ENCODE measurements at regions not wholly inside any gene's neighbourhood (a gene's known extent, or its start where the extent isn't known, plus 50 kb on each side); places are given as distances from the start of the nearest gene placed in this dataset.

DNA sequence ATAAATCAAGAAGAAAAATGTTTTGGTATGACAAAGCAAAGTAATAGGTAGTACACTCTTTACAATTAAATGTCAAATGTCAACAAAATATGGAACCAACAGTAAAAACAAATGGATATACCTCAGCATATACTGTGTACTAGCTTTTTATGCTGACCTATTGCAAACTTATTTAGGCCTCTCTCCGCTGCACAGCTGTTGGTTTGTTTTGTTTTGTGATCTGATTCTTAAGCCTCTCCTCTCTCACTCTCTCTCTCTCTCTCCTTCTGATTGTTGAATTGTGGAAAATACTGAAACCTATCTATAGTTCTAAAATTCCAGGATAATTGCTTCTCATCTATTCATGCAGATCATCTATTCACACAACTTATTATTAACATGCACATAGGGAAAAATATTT is 154.9 kb upstream of the ARHGAP28 start:
- Histone ChIP-seq H2AFZ (ENCODE audit: low read length) (no peak overlapping the region), H3K27me3 (ENCODE audit: insufficient read depth, low read length) (no peaks in the 10 kb centered on the region), H3K9me3 (ENCODE audit: low read depth, low read length) (no peaks in the 10 kb centered on the region), H3K4me1 (ENCODE audit: insufficient read depth, low read length) (no peaks in the 10 kb centered on the region), H3K4me2 (ENCODE audit: insufficient read depth, low read length) (no peak overlapping the region), H3K79me2 (ENCODE audit: insufficient read depth, low read length) (no peaks in the 10 kb centered on the region), H3K36me3 (ENCODE audit: insufficient read depth, low read length) (no peaks in the 10 kb centered on the region), H4K20me1 (ENCODE audit: insufficient read depth, low read length) (no peaks in the 10 kb centered on the region), H3K27ac (ENCODE audit: low read depth, low read length) (no peak overlapping the region), H3K4me3 (ENCODE audit: insufficient read depth, low read length) (no peak overlapping the region)
- no peak for DNase-seq (ENCODE audit: insufficient read length, low spot score, missing footprints)
- no peak for TF ChIP-seq CTCF (IDR thresholded peaks at IDR 0.05; ENCODE audit: extremely low read depth, low read depth, low read length)

DNA sequence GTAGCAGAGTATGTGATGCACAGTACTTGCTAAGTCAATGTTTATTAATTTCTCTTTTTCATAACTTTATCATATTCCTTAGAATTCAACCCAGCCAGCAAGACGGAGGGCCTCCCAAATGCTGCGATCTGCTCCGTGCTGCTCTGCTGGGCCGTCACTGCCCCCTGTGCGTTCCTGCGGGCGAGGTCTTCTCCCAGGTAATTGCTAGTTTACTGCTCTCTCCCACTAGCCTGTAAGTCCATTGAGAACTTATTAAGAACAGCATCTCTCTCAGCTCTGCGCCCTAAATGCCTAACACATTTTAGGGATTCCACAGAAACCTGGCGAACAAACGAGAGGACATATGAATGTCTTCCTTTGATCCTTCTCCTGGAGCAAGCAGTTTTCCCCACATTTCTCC is 153.6 kb upstream of the ARHGAP28 start:
- no peaks in the 10 kb centered on the region for H3K9me3 ChIP-seq (ENCODE audit: low read depth, low read length)
- no peaks in the 10 kb centered on the region for H3K79me2 ChIP-seq (ENCODE audit: insufficient read depth, low read length)
- no peak overlapping the region for H3K27ac ChIP-seq (ENCODE audit: low read depth, low read length)
- no peaks in the 10 kb centered on the region for H3K27me3 ChIP-seq (ENCODE audit: insufficient read depth, low read length)
- no peak overlapping the region for H3K4me2 ChIP-seq (ENCODE audit: insufficient read depth, low read length)
- H4K20me1 ChIP-seq (ENCODE audit: insufficient read depth, low read length) = no peaks in the 10 kb centered on the region
- H3K4me3 ChIP-seq (ENCODE audit: insufficient read depth, low read length) = no peak overlapping the region
- DNase-seq (ENCODE audit: insufficient read length, low spot score, missing footprints) = no peak
- no peaks in the 10 kb centered on the region for H3K4me1 ChIP-seq (ENCODE audit: insufficient read depth, low read length)
- H3K36me3 ChIP-seq (ENCODE audit: insufficient read depth, low read length) = no peaks in the 10 kb centered on the region
- TF ChIP-seq CTCF (IDR thresholded peaks at IDR 0.05; ENCODE audit: extremely low read depth, low read depth, low read length) = no peak
- no peak overlapping the region for H2AFZ ChIP-seq (ENCODE audit: low read length)

DNA sequence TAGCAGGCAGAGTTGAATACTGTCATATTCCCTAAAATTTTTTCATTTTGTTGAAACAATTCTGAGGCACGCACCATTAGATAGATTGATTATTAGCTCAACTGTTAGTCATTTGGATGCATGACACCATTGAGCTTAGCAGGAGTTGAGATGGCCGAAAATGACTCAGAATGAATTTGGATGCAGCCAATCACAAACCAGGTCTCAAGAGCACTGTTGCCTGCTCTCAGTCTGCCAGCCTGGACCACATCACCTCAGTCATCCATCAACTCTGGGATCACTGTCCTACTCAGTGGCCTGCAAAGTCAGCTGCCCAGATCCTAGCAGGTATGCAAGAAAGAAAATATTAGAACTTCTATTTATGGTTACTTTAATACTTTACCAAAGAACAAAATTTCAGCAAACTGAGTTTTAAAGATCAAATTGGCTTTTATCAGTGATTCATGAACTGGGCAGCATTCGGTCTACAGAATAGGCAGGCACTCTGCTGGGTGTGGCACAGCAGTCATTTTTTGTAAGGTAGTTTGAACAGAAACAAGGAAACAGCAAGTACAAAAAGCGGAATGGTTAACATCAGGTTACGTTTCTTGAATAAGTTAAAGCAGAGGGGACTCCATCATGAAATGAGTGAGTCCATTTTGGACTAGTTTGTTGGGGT is 152.7 kb upstream of the ARHGAP28 start:
- H3K4me2 ChIP-seq (ENCODE audit: insufficient read depth, low read length) = no peak overlapping the region
- no peak overlapping the region for H2AFZ ChIP-seq (ENCODE audit: low read length)
- H3K36me3 ChIP-seq (ENCODE audit: insufficient read depth, low read length) = no peaks in the 10 kb centered on the region
- H3K4me3 ChIP-seq (ENCODE audit: insufficient read depth, low read length) = no peak overlapping the region
- H3K4me1 ChIP-seq (ENCODE audit: insufficient read depth, low read length) = no peaks in the 10 kb centered on the region
- H3K27me3 ChIP-seq (ENCODE audit: insufficient read depth, low read length) = no peaks in the 10 kb centered on the region
- H4K20me1 ChIP-seq (ENCODE audit: insufficient read depth, low read length) = no peaks in the 10 kb centered on the region
- H3K27ac ChIP-seq (ENCODE audit: low read depth, low read length) = no peak overlapping the region
- no peaks in the 10 kb centered on the region for H3K9me3 ChIP-seq (ENCODE audit: low read depth, low read length)
- H3K79me2 ChIP-seq (ENCODE audit: insufficient read depth, low read length) = no peaks in the 10 kb centered on the region
- TF ChIP-seq CTCF (IDR thresholded peaks at IDR 0.05; ENCODE audit: extremely low read depth, low read depth, low read length) = no peak
- DNase-seq (ENCODE audit: insufficient read length, low spot score, missing footprints) = no peak

DNA sequence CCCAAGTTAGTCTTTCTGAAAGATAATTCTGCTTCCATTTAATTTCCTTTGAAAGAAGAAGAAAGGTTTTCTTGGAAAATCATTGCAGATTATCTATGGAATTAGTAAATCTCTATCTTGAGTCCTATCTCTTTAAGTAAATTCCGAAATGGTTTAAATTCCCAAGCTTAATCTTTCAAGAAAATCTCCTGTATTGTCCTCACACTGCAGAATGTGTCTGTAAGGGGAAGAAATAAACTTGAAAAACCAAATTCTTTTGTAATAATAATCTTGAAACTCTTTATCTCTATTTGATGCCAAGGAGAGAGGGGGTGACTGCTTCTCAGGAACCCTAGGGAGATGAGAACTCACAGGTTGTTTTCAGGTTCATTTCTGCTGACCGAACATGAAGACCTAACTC is 150.8 kb upstream of the ARHGAP28 start:
- Histone ChIP-seq H3K4me3 (ENCODE audit: insufficient read depth, low read length) (no peak overlapping the region), H4K20me1 (ENCODE audit: insufficient read depth, low read length) (no peaks in the 10 kb centered on the region), H3K36me3 (ENCODE audit: insufficient read depth, low read length) (no peaks in the 10 kb centered on the region), H3K27ac (ENCODE audit: low read depth, low read length) (no peak overlapping the region), H3K4me1 (ENCODE audit: insufficient read depth, low read length) (no peaks in the 10 kb centered on the region), H3K79me2 (ENCODE audit: insufficient read depth, low read length) (no peaks in the 10 kb centered on the region), H3K27me3 (ENCODE audit: insufficient read depth, low read length) (no peaks in the 10 kb centered on the region), H3K4me2 (ENCODE audit: insufficient read depth, low read length) (no peak overlapping the region), H2AFZ (ENCODE audit: low read length) (no peak overlapping the region), H3K9me3 (ENCODE audit: low read depth, low read length) (no peaks in the 10 kb centered on the region)
- DNase-seq (ENCODE audit: insufficient read length, low spot score, missing footprints) = no peak
- TF ChIP-seq CTCF (IDR thresholded peaks at IDR 0.05; ENCODE audit: extremely low read depth, low read depth, low read length) = no peak
